DND-41 (cell line): ENCODE measurements at regions not wholly inside any gene's neighbourhood (a gene's known extent, or its start where the extent isn't known, plus 50 kb on each side); places are given as distances from the start of the nearest gene placed in this dataset.

ENCODE experiments used
- EZH2 ChIP-seq: IDR thresholded peaks from 3 replicates; pipeline ENCODE4 v1.6.1; 2012; ENCODE audit warnings: borderline replicate concordance, low read depth, mild to moderate bottlenecking, moderate library complexity, low read length, inconsistent platforms; ENCODE audit not compliant: severe bottlenecking
- TF ChIP-seq, protein P1 (sequence below): IDR thresholded peaks from 2 replicates; pipeline ENCODE4 v1.5.1; 2012; ENCODE audit warnings: borderline replicate concordance, low read length, moderate library complexity, mild to moderate bottlenecking; ENCODE audit not compliant: poor library complexity, severe bottlenecking; ENCODE audit errors: extremely low read depth

DNA sequence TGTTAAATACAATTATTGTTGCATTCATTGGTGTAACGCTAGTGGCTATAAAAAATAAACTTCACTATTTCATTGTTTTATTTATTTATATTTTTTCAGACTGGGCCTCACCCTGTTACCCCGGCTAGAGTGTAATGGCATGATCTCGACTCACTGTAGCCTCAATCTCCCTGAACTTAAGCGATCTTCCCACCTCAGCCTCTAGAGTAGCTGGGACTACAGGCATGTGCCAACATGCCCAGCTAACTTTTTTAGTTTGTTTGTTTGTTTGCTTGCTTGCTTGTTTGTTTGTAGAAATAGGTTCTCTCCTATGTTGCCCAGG is 387.4 kb upstream of the PTBP2 start:
- TF ChIP-seq, protein P1, sequence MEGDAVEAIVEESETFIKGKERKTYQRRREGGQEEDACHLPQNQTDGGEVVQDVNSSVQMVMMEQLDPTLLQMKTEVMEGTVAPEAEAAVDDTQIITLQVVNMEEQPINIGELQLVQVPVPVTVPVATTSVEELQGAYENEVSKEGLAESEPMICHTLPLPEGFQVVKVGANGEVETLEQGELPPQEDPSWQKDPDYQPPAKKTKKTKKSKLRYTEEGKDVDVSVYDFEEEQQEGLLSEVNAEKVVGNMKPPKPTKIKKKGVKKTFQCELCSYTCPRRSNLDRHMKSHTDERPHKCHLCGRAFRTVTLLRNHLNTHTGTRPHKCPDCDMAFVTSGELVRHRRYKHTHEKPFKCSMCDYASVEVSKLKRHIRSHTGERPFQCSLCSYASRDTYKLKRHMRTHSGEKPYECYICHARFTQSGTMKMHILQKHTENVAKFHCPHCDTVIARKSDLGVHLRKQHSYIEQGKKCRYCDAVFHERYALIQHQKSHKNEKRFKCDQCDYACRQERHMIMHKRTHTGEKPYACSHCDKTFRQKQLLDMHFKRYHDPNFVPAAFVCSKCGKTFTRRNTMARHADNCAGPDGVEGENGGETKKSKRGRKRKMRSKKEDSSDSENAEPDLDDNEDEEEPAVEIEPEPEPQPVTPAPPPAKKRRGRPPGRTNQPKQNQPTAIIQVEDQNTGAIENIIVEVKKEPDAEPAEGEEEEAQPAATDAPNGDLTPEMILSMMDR, result no peak
- TF ChIP-seq EZH2, result no peak
